ENCODE measurements at regions not wholly inside any gene's neighbourhood (a gene's known extent, or its start where the extent isn't known, plus 50 kb on each side); places are given as distances from the start of the nearest gene placed in this dataset.

DNA sequence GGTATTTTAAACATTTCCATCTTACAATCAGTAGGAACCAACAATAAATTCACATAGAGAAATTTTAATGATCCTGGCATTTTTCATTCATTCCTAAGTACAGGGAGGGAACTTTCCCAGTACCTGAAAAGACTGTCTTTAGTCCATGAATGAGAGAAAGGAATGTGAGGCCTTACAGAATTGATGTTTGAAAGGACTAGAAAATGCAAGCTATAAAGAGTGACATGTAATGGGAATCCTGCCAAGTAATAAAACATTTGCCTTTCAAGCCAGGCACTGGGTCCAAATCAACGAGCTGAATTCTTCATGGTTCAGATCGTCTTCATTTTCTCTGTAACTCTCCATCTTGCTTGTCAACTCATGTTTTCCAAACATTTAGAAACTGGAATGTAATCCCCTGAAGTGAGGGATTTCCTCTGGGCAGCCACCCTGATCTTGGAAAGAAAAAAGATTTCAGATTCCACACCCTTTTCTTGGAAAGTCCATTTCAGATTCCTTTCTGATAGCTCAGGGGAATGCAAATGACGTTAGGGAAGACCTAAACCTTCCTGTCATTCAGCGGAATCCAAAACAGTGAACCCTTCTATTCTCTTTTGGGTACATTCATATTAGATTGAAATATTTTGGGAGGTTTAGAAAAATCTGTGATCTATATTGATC lies 315.8 kb downstream of the SH3GL2 start:
- DNase-seq, result no peak

DNA sequence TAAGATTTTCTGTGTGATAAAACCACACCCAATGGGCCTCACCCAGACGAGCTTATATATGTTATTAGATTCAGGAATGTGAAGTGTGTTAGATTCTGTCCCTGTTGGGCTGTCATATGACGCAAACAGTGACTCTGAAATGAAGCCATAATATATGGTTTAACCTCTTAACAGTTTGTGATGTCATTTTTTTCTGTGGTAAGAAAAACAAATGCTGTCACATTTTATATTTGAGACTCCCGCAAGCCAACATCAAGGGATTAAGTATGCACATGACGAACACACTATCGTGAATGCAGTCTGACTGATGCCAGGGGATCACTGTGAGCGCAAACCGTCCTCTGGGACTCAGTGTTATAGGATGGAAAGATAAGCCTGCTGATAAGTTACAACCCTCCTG lies 321.7 kb downstream of the SH3GL2 start:
- no peak for DNase-seq

DNA sequence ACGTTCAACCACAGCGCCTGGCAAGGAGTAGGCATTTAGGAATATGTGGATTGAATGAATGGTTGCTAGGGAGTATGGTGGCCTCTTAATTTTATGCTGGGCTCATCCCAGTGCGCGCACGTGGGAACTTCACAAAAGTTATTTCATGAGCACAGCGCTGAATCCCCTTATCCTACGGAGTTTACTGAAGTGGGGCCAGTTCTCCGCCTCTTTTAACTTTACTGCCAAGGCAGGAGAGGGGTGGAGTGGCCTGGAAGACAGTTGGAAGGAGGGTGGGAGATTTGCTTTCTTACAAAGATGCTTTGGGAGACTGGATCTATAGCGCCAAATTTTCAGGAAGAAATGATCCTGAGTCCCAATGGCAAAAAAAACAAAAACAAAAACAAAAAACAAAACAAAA lies 326.5 kb downstream of the SH3GL2 start:
- no peak for DNase-seq

DNA sequence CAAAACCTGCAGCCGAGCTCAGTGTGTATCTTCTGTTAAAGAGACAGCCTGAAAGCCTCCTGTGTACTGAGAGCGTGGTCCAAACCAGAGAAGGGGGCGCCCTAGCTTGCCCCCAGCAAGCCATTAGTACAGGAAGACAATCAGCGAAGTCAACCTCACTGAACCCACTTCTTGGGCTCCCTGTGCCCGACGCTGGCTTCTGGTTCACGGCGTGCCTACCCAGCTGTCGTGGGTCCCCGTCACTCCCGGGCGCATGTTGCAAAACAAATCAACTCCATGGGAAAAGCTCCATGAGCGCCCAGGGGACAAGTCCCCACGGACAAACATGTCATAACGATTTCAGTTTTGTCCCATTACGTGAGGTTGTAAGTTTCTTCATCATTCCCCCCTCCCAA lies 326.9 kb downstream of the SH3GL2 start:
- no peak for DNase-seq

DNA sequence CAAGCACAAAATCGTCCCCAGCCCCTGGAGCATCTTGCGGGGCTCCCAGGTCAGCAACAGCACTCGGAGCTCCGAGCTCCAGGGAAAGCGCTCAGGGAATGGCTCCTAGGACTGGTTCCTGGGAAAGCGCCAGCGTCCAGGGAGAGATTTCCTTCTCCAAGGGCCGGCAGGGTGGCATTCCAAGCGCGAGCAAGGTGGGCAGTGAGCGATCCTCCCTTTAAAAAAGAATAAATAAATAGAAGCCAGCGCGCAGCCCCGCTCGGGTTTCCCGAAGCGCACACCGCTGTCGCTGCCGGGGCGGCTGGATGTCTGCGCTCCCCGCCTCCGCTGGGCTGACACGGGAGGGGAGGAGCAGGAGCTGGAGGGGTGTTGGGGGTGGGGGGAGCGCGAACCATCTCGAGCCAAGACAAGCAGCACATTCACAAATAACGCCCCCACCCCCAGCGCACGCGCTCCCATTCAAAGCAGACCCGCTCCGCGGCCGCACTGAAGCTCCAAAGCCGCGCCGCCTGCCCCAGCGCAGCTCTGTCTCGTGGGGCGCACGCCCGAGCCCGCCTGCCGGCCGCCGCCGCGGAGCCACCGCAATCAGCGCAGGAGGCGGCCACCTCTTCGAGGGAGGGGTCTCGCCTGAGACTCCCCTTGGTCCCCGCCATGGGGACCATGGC lies 327.4 kb downstream of the SH3GL2 start:
- DNase-seq, result no peak

DNA sequence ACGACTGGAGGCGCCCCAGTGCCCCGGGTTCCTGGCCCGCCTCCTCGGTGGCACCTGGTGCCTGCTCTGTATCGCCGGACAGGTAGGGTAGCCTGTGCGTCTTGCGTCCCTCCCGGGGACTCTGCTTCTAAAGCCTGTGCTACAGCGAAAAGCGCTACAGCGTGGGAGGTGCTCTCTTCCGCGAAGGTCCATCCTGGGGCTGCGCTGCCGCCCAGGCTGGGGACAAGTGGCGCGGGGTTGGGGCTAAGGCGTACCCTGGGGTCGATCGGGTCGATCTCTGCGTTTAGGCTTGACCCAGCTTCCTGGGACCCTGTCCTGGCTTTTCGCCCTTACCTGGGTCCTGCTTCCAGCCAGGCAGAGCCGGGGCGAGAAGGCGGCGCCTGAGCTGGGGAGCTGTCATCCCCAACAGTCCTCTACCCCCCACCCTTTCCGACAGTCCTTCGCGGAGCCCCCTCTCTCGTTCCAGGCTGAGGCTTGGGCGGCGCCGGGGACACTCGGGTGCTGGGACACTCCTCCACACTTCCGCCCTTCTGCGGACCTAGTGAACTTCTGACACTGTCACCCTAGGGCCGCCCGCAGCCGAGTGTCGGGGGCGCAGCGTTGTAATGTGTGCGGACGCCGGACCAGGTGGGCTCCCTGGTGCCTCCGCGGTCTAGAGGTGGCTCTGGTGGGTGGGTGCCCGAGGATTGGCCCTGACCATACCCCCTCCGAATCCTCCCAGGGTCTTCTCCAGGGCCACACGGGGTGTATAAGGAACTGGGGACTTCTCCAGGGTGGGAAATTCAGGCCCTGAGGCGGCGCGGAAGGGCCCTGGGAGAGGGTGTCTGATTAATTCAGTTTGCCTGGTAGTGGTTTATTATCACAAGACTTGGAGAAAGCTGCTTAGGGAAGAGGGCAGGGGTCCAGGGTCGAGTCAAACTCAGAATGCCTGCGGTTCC lies 328.2 kb downstream of the SH3GL2 start:
- DNase-seq, result no peak

DNA sequence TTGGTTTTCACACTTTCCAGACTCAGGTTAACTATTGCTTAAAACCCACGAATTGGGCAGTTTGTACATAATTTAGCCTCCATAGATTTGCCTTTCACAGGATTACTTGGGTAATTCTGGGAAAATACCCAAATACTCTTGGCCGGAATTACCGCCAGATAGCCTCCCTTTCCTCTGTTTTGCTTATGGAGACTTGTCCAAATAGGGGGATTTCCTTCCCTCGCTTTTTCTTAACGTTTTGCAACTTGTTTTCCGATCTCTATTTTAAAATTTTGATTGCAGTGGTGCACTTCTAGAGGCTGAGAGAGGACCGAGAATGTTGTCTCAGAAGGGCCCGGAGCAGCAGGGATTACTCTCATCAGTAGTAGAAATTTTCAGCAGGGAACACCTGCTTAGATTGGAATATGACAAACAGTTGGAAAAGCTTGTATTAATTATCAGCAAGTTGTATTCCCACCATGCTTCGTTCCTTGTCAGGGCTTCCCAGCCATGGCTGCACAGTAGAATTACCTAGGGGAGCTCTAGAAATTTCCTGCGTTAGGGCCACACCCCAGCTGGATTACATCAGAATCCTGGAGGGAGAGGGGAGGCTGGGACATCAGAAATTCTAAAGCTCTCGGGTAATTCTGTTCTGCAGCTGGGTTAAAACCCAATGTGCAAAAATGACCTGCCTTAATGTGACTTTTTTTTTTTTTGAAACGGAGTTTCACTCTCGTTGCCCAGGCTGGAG lies 329.1 kb downstream of the SH3GL2 start:
- no peak for DNase-seq

DNA sequence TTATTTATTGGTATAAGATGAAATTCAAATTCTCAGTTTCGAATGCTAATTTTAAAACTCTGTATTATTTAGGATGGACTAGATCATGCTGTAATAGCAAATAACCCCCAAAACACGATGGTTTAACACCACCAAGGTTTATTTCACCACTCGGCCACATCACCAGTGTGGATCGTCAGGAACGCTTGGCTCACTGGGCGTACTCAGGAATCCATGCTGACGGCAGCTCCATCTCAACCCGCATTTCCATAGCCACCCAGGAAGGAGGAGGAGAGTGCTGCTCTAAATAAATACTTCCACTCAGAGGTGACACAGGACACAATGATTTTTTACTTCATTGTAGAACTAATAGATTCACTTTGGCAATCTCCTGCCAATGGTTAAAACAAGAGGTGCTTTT lies 347.4 kb downstream of the SH3GL2 start:
- no peak for DNase-seq

DNA sequence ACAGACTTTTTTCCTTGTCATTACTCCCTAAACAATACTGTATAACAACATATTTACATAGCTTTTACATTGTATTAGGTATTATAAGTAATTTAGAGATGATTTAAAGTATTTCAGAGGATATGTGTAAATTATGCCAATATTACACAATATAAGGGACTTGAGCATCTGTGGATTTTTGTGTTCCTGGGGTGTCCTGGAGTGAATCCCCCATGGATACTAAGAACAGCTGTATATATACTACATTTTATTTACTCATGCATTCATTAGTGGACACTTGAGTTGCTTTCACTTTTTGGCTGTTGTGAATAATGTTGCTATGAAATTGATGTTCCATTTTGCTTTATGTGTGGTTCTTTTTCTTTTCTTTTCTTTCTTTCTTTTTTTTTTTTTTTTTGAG lies 348.8 kb downstream of the SH3GL2 start:
- DNase-seq, result no peak

DNA sequence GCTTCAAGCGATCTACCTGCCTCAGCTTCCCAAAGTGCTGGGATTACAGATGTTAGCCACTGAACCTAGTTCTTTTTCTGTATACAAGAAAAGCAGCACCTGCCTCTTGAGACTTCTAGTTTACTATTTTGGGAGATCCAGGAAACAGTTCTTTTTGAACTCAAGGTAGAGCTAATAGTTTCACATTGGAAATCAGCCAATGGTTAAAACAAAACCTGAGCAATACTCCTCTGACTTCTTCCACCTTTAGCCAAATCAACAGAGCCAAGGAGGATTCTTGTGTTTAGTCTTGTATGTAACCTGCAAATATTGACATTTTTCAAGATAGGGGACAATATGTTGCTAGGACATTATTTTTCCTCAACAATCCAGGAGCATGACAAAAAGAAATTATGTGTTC lies 349.4 kb downstream of the SH3GL2 start:
- no peak for DNase-seq

DNA sequence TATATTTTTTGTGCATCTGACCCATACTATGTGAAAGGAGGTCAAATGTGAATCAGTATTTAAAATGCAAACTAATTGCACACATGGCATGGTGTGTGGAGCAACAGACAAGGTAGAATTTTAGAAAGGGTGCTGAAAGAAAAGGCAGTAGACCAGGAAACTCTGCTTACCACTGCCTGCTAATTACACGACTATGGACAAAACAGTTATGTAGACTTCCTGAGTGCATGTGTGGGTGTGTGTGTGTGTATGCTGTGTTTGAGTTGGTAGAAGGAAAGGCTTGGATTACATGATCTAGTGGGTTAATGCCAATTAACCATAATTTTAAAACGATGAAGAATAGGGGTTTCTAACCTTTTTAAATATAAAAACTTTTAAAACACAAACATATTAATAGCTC lies 349.9 kb downstream of the SH3GL2 start:
- DNase-seq, result no peak

DNA sequence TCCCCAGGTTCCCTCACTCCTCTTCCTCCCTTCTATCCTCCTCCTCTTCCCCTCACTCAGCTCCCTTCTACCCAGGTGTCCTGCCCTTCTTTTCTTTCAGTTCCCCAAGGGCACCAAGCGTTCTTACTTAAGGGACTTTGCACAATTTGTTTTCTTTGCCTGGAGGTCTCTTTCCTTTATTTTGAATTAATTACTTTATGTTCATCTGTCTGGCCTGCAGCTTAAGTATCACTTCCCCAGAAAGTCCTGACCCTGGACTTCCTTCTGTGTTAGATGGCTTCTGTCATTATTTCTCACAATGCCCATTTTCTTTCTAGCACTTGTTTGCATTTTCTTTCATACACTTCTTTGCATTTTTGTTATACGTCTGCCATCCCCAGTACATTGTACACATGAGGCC lies 350.6 kb downstream of the SH3GL2 start:
- no peak for DNase-seq

DNA sequence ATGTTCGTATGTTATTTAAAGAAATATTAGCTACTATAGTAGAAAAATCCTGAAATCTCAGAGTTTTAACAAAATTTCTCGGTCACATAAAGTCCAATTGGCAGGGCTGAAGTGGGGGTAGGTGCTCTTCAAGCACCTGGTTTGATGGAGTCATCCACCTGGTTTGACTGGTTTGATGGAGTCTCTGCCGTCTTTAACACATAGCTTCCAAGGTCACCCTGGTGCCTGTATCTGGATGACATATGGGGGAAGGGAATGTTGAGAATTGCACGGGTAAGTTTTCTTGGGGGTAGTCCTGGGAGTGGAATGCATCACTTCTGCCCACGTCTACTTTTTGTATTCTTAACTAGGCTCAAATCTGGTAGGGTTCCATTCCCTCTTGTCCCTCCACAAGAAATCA lies 351.2 kb downstream of the SH3GL2 start:
- DNase-seq, result no peak

DNA sequence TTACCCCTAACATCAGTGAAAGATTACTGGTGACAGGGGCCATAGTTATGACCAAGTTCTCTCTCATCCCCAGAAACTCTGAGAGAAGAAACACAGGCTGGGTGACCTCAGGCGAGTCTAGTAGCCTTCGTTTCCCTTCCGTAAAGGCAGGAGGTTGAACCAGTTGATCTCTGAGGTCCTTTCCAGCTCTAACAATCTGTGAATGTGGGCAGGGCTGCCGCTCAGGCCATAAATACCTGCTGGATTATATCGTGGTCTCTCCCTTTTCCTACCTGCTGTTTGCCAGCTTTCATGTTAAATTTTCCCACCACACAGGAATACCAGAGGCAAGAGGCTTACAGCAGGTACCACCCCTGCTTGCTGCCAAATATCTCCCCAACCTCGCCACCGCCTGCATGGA lies 357.5 kb downstream of the SH3GL2 start:
- DNase-seq, result no peak

DNA sequence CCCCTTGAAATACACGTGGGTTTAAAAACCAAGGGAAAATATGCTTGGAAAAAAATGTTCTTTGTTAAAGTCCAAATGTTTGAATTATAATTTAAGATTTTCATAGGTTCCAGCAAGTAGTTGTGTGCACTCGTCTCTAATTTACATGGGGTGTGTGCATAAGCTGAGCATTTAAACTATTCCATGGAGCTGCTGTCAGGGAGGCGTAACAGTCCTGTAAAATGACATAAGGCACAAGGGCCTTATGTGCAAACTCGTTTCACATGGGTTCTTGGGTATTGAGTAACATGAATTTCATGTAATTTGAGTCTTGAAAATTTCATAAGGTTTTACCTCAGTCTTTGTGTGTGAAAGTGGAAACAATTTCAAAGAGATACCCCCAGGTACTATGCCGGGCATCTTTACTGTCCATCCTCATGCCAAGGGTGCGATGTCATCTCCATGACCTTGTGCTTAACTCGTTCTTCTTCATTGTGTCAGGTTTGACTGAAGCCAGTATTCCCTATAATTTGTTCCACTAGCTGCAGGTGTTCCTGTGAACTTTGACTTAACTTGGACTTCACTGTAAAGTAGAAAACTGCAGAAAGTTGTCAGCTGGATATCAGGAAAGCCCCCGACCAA lies 359.3 kb downstream of the SH3GL2 start:
- DNase-seq, result no peak

DNA sequence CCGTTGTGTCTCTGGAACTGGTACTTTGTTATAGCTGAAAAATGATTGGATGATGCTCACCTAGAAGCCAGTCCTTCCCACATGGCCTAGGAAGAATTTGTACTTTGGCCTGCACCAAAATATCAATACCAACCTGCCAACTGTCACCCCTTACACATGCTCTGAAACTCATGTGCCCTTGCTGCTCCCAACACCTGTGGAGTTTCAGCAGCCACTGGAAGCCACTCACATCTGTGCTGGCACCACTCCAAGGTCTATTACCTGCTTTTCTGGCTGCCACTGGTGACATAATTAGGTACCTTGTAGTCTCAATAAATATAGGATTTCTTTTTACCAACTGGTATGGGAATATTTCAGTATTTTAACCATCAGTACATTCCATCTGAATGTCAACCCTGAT lies 363.6 kb downstream of the SH3GL2 start:
- DNase-seq, result no peak

DNA sequence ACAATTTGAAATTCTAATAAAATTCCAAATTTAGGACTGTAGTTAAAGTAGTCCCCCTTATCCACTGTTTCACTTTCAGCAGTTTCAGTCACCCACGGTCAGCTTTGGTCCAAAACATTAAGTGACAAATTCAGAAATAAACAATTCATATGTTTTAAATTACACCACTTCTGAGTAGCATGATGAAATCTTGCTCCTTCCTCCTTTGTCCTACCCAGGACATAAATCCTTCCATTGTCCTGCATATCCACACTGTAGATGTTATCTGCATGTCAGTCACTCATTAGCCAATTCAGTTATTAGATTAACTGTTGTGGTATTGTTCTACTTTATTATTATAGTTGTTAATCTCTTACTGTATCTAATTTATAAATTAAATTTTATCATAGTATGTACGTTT lies 376.5 kb downstream of the SH3GL2 start:
- no peak for DNase-seq

DNA sequence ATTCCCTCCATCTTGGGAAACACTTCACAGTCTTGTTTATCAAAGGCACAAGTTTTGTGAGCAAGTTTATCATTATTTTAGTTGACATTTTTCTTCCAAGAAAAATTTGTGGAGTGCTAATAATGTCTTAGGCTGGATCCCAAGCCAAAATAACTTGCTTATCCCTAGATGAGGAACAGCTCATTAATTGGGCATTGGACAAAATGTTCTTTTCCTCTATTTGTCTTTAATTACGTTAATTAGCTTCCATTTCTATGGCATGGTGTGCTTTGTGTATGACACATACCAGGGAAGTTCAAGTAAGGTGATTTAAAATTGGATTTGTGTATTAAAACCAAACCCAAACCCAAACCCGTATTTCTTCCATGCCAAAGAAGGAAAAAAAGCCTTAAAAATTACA lies 379.5 kb downstream of the SH3GL2 start:
- no peak for DNase-seq

DNA sequence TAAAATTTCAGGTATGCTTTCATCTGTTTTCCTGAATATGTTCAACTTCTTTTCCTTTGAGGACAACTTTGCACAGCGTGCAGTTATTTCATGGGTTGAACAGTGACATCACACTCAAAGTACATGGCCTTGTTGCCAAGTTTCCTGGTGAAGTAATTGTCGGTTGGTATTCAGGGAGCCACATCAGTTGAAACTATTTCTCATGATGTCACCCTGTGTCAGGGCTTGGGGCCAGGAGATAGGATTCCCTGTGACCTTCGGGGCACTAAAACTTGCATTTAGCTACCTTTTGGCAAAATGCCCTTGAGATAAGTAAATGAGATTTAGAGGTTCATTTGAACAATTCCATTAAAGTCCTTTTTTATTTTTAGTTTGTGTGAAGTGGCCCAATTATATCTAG lies 383.9 kb downstream of the SH3GL2 start:
- no peak for DNase-seq

DNA sequence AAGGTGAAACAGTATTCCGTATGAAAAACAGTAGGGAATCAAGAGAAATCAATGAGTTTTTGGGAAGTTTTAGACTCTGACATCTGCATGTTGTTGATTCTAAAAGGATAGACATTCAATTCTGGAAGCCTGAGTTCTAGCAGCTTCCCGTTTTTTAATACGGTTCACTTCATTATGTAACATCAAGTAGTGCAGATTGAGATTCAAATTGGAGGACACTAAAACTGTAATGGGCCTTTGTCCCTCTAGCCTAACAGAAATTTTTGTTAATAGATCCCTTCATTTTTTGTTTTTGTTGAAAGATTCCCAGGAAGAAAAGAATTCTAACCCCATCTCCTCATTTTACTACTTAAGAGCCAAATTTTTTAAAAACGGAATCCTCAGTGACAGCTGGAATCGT lies 384.6 kb downstream of the SH3GL2 start:
- DNase-seq, result no peak

DNA sequence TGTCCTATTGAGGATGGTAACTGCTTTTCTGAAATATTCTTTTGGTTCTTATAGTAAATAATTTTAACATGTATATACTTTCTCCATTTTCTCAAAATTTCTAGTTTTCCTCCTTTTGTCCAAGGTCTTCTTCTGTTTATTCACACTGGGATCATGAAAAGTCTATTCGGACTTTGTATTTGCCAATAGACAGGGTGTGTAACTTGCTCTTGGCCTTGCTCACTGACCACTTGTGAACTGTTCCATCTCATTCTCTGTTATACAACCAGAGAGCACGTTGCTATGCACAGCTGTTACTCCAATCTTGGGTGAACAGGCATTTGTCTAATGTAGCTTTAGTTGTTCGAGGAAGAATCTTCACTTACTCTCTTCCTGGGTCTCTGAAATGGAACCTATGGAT lies 388.9 kb downstream of the SH3GL2 start:
- DNase-seq, result no peak

DNA sequence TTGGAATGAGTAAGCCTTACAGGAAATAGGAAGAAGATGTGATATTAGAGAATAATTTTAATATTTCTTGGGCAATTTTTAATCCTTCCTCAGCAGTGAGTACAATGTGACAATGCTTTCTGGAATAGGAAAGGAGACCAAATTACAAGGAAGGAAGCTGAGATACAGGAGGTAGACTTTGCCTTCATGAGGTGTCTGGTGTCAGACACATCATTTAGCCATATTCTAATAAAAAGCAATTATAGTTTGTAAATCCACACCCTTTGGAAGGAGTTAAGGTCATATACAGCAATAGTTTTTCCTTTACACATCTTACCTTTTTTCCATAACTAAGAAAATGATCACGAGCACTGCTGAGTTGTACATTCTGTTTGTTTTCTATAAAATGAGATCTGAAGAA lies 390.4 kb downstream of the SH3GL2 start:
- DNase-seq, result no peak

DNA sequence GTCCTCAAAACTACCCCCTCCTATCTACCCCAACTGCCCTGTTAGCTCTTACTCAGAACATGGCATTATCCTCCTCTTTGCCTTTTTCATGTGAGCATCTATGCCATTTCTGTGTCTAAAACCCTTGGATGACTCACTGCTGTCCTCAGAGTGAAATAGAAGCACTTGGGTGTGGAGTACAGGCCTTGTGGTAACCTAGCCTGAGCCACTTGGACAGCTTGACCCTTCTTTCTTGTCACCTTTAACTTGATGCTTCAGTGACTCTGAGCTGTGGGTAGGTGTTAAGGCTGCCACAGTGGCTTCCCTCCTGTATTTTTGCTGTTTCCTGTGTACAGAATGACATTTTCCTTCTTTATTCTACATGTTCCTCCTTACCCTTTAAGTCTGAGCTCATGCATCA lies 391.4 kb downstream of the SH3GL2 start:
- no peak for DNase-seq
